Astrocyte (in vitro differentiated cells and primary cell): ENCODE measurements at regions not wholly inside any gene's neighbourhood (a gene's known extent, or its start where the extent isn't known, plus 50 kb on each side); places are given as distances from the start of the nearest gene placed in this dataset.

ENCODE experiments used
- DNase-seq: peaks from one replicate; pipeline ENCODE4 v3.0.0-alpha.2; 2010; ENCODE audit warnings: low read depth
- FAIRE-seq: peaks from 2 replicates; lab custom pipeline; 2011; peaks lifted over from hg19 to GRCh38; lab: Jason Lieb, UNC
- H2AFZ ChIP-seq: 2 replicates; pipeline ENCODE4 v1.6.0; 2012; ENCODE audit warnings: low read depth, low read length, inconsistent platforms
- H3K27ac ChIP-seq: 2 replicates; pipeline ENCODE4 v1.5.1; 2011; ENCODE audit warnings: low read depth, low read length, inconsistent platforms
- H3K27me3 ChIP-seq: 2 replicates; pipeline ENCODE4 v1.6.0; 2011; ENCODE audit warnings: low read length, inconsistent platforms; ENCODE audit not compliant: insufficient read depth
- H3K36me3 ChIP-seq: 2 replicates; pipeline ENCODE4 v1.5.1; 2011; ENCODE audit warnings: low read length, inconsistent platforms; ENCODE audit not compliant: insufficient read depth
- H3K4me1 ChIP-seq: 2 replicates; pipeline ENCODE4 v1.5.1; 2011; ENCODE audit warnings: low read length, inconsistent platforms; ENCODE audit not compliant: insufficient read depth
- H3K4me2 ChIP-seq: 2 replicates; pipeline ENCODE4 v1.6.0; 2012; ENCODE audit warnings: low read length, inconsistent platforms
- H3K4me3 ChIP-seq: 2 replicates; pipeline ENCODE4 v1.5.1; 2011; ENCODE audit warnings: low read depth, mild to moderate bottlenecking, low read length, inconsistent platforms; ENCODE audit not compliant: insufficient read depth
- H3K79me2 ChIP-seq: 2 replicates; pipeline ENCODE4 v1.6.0; 2012; ENCODE audit warnings: mild to moderate bottlenecking, low read length, inconsistent platforms; ENCODE audit not compliant: insufficient read depth
- H3K9ac ChIP-seq: 2 replicates; pipeline ENCODE4 v1.6.0; 2012; ENCODE audit warnings: mild to moderate bottlenecking, low read length, inconsistent platforms
- H3K9me3 ChIP-seq: 2 replicates; pipeline ENCODE4 v1.5.1; 2012; ENCODE audit warnings: low read depth, mild to moderate bottlenecking, low read length, inconsistent platforms; ENCODE audit not compliant: insufficient read depth
- H4K20me1 ChIP-seq: 2 replicates; pipeline ENCODE4 v1.6.0; 2012; ENCODE audit warnings: low read length, inconsistent platforms; ENCODE audit not compliant: insufficient read depth
- H3K27ac Mint-ChIP-seq: one replicate; pipeline ENCODE4 v1.8.0; 2021; ENCODE audit warnings: mild to moderate bottlenecking, mixed read lengths; ENCODE audit not compliant: unreplicated experiment
- H3K27me3 Mint-ChIP-seq: one replicate; pipeline ENCODE4 v1.8.0; 2021; ENCODE audit warnings: low read depth, mixed read lengths; ENCODE audit not compliant: unreplicated experiment
- H3K36me3 Mint-ChIP-seq: one replicate; pipeline ENCODE4 v1.8.0; 2021; ENCODE audit warnings: low read depth, mixed read lengths; ENCODE audit not compliant: unreplicated experiment
- H3K4me1 Mint-ChIP-seq: one replicate; pipeline ENCODE4 v1.8.0; 2021; ENCODE audit warnings: low read depth, mixed read lengths; ENCODE audit not compliant: unreplicated experiment
- H3K4me3 Mint-ChIP-seq: one replicate; pipeline ENCODE4 v1.8.0; 2021; ENCODE audit warnings: mild to moderate bottlenecking, moderate library complexity, mixed read lengths; ENCODE audit not compliant: unreplicated experiment
- H3K9me3 Mint-ChIP-seq: one replicate; pipeline ENCODE4 v1.8.0; 2021; ENCODE audit warnings: mild to moderate bottlenecking, mixed read lengths; ENCODE audit not compliant: unreplicated experiment
- CTCF ChIP-seq: IDR thresholded peaks from 2 replicates; pipeline ENCODE4 v1.5.1; 2011; ENCODE audit warnings: low read depth, mild to moderate bottlenecking, inconsistent platforms, low read length, moderate library complexity; ENCODE audit not compliant: insufficient read depth
- EZH2 ChIP-seq: IDR thresholded peaks from 2 replicates; pipeline ENCODE4 v1.6.1; 2012; ENCODE audit warnings: mild to moderate bottlenecking, low read length, inconsistent platforms; ENCODE audit not compliant: insufficient read depth

DNA sequence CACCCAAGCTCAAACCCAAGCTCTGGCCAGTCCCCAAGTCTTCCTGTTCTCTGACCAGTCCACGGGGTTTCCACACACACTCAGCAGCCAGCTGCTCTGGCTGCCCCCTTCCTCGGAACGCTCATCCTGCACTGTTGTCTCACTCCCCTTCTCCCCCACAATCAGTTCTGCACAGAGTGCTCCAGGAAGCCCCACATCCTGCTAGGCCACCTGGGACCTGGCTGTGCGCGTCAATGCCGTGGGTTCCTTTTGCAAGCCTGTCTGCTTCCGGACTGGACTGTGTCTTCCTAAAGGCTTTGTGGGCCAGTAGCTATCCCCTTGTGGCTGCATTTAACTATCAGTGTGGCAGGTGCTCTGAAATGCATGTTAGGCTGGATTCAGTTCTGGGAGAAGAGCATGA lies 605.0 kb upstream of the RAB6C start:
- Histone ChIP-seq H4K20me1 (no peaks in the 10 kb centered on the region), H3K4me1 (no peaks in the 10 kb centered on the region), H3K4me3 (no peak overlapping the region), H2AFZ (no peak overlapping the region), H3K36me3 (no peaks in the 10 kb centered on the region), H3K27ac (no peak overlapping the region), H3K4me2 (no peak overlapping the region), H3K9me3 (no peaks in the 10 kb centered on the region), H3K9ac (no peak overlapping the region), H3K79me2 (no peaks in the 10 kb centered on the region), H3K27me3 (no peaks in the 10 kb centered on the region)
- H3K27me3 Mint-ChIP-seq = peaks cover 46% of the 10 kb centered on the region
- DNase-seq = no peak
- H3K27ac Mint-ChIP-seq = no peak overlapping the region
- no peak for FAIRE-seq
- no peaks in the 10 kb centered on the region for H3K36me3 Mint-ChIP-seq
- H3K4me3 Mint-ChIP-seq = no peak overlapping the region
- H3K4me1 Mint-ChIP-seq = peaks cover 3% of the 10 kb centered on the region
- H3K9me3 Mint-ChIP-seq = no peaks in the 10 kb centered on the region
- no peak for TF ChIP-seq EZH2
- no peak for TF ChIP-seq CTCF

DNA sequence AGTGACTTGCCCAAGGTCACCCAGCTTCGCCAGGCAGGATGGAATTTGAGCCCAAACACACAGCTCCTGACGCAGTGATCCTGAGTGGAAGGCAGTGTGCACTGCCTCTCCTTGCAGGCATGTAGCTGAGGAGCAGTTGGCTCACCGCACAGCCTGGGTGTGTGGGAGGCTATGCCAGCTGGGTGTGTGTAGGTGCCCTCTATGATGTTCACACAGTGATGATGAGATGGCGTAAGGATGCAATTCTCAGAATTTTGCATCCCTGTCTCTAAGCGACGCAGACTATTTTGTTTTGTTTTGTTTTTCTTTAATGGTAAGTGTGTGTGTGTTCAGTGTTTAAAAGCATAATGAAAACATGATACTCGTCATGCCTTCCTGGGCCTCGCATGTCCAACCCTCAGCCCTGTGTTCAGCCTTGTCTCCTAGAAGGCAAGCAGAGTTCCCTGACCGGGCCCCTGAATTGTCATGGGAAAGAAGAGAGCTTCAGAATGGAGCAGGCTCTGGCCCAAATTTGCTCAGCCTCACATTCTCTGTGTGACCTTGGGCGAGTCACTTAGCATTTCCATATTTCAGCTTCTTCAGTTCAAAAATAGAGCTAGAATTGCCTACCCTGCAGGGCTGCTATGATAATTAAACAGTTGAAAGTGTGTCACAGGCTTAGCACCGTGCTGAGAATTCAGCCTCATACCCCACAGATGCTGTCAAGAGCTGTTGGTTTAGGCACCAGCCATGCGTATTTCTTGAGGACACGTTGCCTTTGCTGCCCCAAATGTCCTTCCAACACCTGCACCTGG lies 603.6 kb upstream of the RAB6C start:
- TF ChIP-seq CTCF (no peak), EZH2 (no peak)
- Histone ChIP-seq H3K4me2 (no peak overlapping the region), H3K9me3 (no peaks in the 10 kb centered on the region), H3K4me3 (no peak overlapping the region), H3K79me2 (no peaks in the 10 kb centered on the region), H3K36me3 (no peaks in the 10 kb centered on the region), H3K9ac (no peak overlapping the region), H3K27me3 (no peaks in the 10 kb centered on the region), H2AFZ (no peak overlapping the region), H4K20me1 (no peaks in the 10 kb centered on the region), H3K27ac (no peak overlapping the region), H3K4me1 (no peaks in the 10 kb centered on the region)
- Mint-ChIP-seq H3K27me3 (peaks cover 46% of the 10 kb centered on the region), H3K9me3 (peaks cover 3% of the 10 kb centered on the region), H3K4me1 (peaks cover 3% of the 10 kb centered on the region), H3K27ac (no peak overlapping the region), H3K4me3 (no peak overlapping the region), H3K36me3 (no peaks in the 10 kb centered on the region)
- no peak for FAIRE-seq
- no peak for DNase-seq

GRCh38 chr2:129376426-129377077 lies 602.9 kb upstream of the RAB6C start:
- Histone ChIP-seq H3K9me3 (no peaks in the 10 kb centered on the region), H3K4me3 (no peak overlapping the region), H2AFZ (no peak overlapping the region), H4K20me1 (no peaks in the 10 kb centered on the region), H3K27ac (no peak overlapping the region), H3K27me3 (no peaks in the 10 kb centered on the region), H3K4me2 (no peak overlapping the region), H3K4me1 (no peaks in the 10 kb centered on the region), H3K79me2 (no peaks in the 10 kb centered on the region), H3K9ac (no peak overlapping the region), H3K36me3 (no peaks in the 10 kb centered on the region)
- Mint-ChIP-seq H3K4me1 (peaks cover 3% of the 10 kb centered on the region), H3K27ac (no peak overlapping the region), H3K27me3 (peaks cover 40% of the 10 kb centered on the region), H3K9me3 (peaks cover 5% of the 10 kb centered on the region), H3K36me3 (no peaks in the 10 kb centered on the region), H3K4me3 (no peak overlapping the region)
- FAIRE-seq (no peak), DNase-seq (no peak)
- TF ChIP-seq CTCF (no peak), EZH2 (no peak)
